A549 (cell line): ENCODE measurements at regions not wholly inside any gene's neighbourhood (a gene's known extent, or its start where the extent isn't known, plus 50 kb on each side); places are given as distances from the start of the nearest gene placed in this dataset.

Experiments used
- CBX8 ChIP-seq: fragments of 200-600 bp; sonication (generic); IDR thresholded peaks from 2 replicates; pipeline ENCODE4 v1.6.1; 2016
- EP300 ChIP-seq, 2 experiments: fragments of >200 bp; sonication (Bioruptor Twin); formaldehyde crosslinking; IDR thresholded peaks; 2 replicates in 1 of 2; 3 replicates in 1 of 2; pipeline ENCODE4 v1.6.1; 2016 to 2017
- MAFK ChIP-seq: fragments of 450-650 bp; IDR thresholded peaks from 2 replicates; pipeline ENCODE4 v1.6.1; 2014; ENCODE audit not compliant: partially characterized antibody
- POLR2A ChIP-seq: IDR thresholded peaks from 2 replicates; pipeline ENCODE4 v1.6.1; 2012; ENCODE audit warnings: mild to moderate bottlenecking, low read length
- TF ChIP-seq, protein P1 (sequence below): fragments of 200-600 bp; sonication (generic); IDR thresholded peaks from 2 replicates; pipeline ENCODE4 v1.6.1; 2016; ENCODE audit warnings: antibody characterized with exemption, mild to moderate bottlenecking, moderate library complexity
- TF ChIP-seq, protein P2 (sequence below): fragments of >200 bp; sonication (Bioruptor Twin); formaldehyde crosslinking; IDR thresholded peaks from 3 replicates; pipeline ENCODE4 v1.5.1; 2016
- TF ChIP-seq, protein P3 (sequence below): IDR thresholded peaks from 2 replicates; pipeline ENCODE4 v1.6.1; 2012
- TF ChIP-seq, protein P4 (sequence below): fragments of 250-450 bp; sonication (Bioruptor Pico); IDR thresholded peaks from 2 replicates; pipeline ENCODE4 v1.5.0; 2021; ENCODE audit warnings: mild to moderate bottlenecking, moderate library complexity, borderline replicate concordance

DNA sequence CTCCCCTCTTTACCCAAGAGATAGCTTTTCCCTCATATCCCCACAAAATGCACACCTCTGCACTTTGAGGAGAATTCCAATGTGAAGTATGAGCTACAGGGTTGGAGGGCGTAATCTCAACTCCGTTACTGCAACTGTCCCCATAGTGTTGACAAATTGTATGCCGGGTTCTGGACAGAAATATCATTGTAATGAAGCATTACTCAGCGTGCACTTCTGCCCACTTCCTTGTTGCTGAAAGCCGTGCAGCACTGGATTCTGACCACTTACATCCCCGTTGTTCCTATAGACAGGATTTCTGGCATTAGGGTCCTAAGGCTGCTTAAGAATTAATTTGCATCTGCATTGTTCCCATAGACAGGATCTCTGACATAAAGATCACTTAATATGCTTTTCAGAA is 205.6 kb downstream of the RHOU start:
- TF ChIP-seq, protein P1, sequence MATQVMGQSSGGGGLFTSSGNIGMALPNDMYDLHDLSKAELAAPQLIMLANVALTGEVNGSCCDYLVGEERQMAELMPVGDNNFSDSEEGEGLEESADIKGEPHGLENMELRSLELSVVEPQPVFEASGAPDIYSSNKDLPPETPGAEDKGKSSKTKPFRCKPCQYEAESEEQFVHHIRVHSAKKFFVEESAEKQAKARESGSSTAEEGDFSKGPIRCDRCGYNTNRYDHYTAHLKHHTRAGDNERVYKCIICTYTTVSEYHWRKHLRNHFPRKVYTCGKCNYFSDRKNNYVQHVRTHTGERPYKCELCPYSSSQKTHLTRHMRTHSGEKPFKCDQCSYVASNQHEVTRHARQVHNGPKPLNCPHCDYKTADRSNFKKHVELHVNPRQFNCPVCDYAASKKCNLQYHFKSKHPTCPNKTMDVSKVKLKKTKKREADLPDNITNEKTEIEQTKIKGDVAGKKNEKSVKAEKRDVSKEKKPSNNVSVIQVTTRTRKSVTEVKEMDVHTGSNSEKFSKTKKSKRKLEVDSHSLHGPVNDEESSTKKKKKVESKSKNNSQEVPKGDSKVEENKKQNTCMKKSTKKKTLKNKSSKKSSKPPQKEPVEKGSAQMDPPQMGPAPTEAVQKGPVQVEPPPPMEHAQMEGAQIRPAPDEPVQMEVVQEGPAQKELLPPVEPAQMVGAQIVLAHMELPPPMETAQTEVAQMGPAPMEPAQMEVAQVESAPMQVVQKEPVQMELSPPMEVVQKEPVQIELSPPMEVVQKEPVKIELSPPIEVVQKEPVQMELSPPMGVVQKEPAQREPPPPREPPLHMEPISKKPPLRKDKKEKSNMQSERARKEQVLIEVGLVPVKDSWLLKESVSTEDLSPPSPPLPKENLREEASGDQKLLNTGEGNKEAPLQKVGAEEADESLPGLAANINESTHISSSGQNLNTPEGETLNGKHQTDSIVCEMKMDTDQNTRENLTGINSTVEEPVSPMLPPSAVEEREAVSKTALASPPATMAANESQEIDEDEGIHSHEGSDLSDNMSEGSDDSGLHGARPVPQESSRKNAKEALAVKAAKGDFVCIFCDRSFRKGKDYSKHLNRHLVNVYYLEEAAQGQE, result no peak
- TF ChIP-seq POLR2A, result no peak
- TF ChIP-seq CBX8, result no peak
- TF ChIP-seq, protein P2, sequence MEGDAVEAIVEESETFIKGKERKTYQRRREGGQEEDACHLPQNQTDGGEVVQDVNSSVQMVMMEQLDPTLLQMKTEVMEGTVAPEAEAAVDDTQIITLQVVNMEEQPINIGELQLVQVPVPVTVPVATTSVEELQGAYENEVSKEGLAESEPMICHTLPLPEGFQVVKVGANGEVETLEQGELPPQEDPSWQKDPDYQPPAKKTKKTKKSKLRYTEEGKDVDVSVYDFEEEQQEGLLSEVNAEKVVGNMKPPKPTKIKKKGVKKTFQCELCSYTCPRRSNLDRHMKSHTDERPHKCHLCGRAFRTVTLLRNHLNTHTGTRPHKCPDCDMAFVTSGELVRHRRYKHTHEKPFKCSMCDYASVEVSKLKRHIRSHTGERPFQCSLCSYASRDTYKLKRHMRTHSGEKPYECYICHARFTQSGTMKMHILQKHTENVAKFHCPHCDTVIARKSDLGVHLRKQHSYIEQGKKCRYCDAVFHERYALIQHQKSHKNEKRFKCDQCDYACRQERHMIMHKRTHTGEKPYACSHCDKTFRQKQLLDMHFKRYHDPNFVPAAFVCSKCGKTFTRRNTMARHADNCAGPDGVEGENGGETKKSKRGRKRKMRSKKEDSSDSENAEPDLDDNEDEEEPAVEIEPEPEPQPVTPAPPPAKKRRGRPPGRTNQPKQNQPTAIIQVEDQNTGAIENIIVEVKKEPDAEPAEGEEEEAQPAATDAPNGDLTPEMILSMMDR, result no peak
- TF ChIP-seq EP300 (IDR thresholded peaks at IDR 0.05), result no peak
- no peak for TF ChIP-seq MAFK
- TF ChIP-seq, protein P3, sequence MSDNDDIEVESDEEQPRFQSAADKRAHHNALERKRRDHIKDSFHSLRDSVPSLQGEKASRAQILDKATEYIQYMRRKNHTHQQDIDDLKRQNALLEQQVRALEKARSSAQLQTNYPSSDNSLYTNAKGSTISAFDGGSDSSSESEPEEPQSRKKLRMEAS, result no peak
- TF ChIP-seq, protein P4, sequence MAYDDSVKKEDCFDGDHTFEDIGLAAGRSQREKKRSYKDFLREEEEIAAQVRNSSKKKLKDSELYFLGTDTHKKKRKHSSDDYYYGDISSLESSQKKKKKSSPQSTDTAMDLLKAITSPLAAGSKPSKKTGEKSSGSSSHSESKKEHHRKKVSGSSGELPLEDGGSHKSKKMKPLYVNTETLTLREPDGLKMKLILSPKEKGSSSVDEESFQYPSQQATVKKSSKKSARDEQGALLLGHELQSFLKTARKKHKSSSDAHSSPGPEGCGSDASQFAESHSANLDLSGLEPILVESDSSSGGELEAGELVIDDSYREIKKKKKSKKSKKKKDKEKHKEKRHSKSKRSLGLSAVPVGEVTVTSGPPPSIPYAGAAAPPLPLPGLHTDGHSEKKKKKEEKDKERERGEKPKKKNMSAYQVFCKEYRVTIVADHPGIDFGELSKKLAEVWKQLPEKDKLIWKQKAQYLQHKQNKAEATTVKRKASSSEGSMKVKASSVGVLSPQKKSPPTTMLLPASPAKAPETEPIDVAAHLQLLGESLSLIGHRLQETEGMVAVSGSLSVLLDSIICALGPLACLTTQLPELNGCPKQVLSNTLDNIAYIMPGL, result no peak
